ENCODE measurements at regions not wholly inside any gene's neighbourhood (a gene's known extent, or its start where the extent isn't known, plus 50 kb on each side); places are given as distances from the start of the nearest gene placed in this dataset.
"Not testable (repeated sequence)": the region's sequence is repeated elsewhere in the genome, so short reads cannot be mapped to it uniquely, and the experiment has no call there.

GRCh38 chr1:214095896-214096295, 108.1 kb downstream of the PROX1 start:
- not testable (repeated sequence) for H3K27me3 ChIP-seq, H3K9me3 ChIP-seq, DNase-seq, H3K4me3 ChIP-seq, H3K4me1 ChIP-seq, H3K27ac ChIP-seq, H3K36me3 ChIP-seq

GRCh38 chr1:214101246-214101645, 113.5 kb downstream of the PROX1 start:
- no peak overlapping the region for H3K27ac ChIP-seq
- H3K27me3 ChIP-seq, result no peaks in the 10 kb centered on the region
- H3K4me3 ChIP-seq, result no peak overlapping the region
- H3K9me3 ChIP-seq, result no peaks in the 10 kb centered on the region
- H3K36me3 ChIP-seq, result no peaks in the 10 kb centered on the region
- TF ChIP-seq CTCF (IDR thresholded peaks at IDR 0.05), result no peak
- TF ChIP-seq POLR2A (IDR thresholded peaks at IDR 0.05), result no peak
- no peak for DNase-seq
- no peaks in the 10 kb centered on the region for H3K4me1 ChIP-seq

- H3K4me3 ChIP-seq, result no peak overlapping the region
- no peak for DNase-seq
Observed at GRCh38 chr1:214101828-214102227, 114.1 kb downstream of the PROX1 start.

GRCh38 chr1:214102907-214103306, 115.1 kb downstream of the PROX1 start:
- no peak for TF ChIP-seq POLR2A (IDR thresholded peaks at IDR 0.05)
- TF ChIP-seq CTCF (IDR thresholded peaks at IDR 0.05), result no peak
- H3K4me1 ChIP-seq, result peaks cover 0 to 8% (median 0%) of the 10 kb centered on the region in 4 donors
- no peak overlapping the region for H3K4me3 ChIP-seq
- DNase-seq, result no peak
- no peak overlapping the region for H3K27ac ChIP-seq
- H3K9me3 ChIP-seq, result no peaks in the 10 kb centered on the region
- H3K36me3 ChIP-seq, result no peaks in the 10 kb centered on the region
- no peaks in the 10 kb centered on the region for H3K27me3 ChIP-seq

More at GRCh38 chr1:214101828-214102227, 114.1 kb downstream of the PROX1 start:
- Histone ChIP-seq H3K27me3 (no peaks in the 10 kb centered on the region), H3K27ac (no peak overlapping the region), H3K36me3 (no peaks in the 10 kb centered on the region), H3K9me3 (no peaks in the 10 kb centered on the region), H3K4me1 (no peaks in the 10 kb centered on the region)
- TF ChIP-seq CTCF (IDR thresholded peaks at IDR 0.05) (no peak), POLR2A (IDR thresholded peaks at IDR 0.05) (no peak)

- peaks cover 0 to 9% (median 0%) of the 10 kb centered on the region in 4 donors for H3K4me1 ChIP-seq
- no peak for DNase-seq
- no peaks in the 10 kb centered on the region for H3K27me3 ChIP-seq
- no peak for TF ChIP-seq CTCF (IDR thresholded peaks at IDR 0.05)
- TF ChIP-seq POLR2A (IDR thresholded peaks at IDR 0.05), result no peak
- H3K27ac ChIP-seq, result no peak overlapping the region
- H3K4me3 ChIP-seq, result no peak overlapping the region
- no peaks in the 10 kb centered on the region for H3K36me3 ChIP-seq
- H3K9me3 ChIP-seq, result no peaks in the 10 kb centered on the region
Observed at GRCh38 chr1:214103778-214104177, 116.0 kb downstream of the PROX1 start.

GRCh38 chr1:214106375-214106774, 118.6 kb downstream of the PROX1 start:
- H3K27me3 ChIP-seq, result no peaks in the 10 kb centered on the region
- no peak for TF ChIP-seq POLR2A (IDR thresholded peaks at IDR 0.05)
- no peak overlapping the region for H3K27ac ChIP-seq
- H3K36me3 ChIP-seq, result no peaks in the 10 kb centered on the region
- peaks cover 0 to 9% (median 0%) of the 10 kb centered on the region in 4 donors for H3K4me1 ChIP-seq
- DNase-seq, result no peak
- no peak overlapping the region for H3K4me3 ChIP-seq
- no peaks in the 10 kb centered on the region for H3K9me3 ChIP-seq

Data from Peyer's patch (tissue), 4 donors.